ENCODE measurements at regions not wholly inside any gene's neighbourhood (a gene's known extent, or its start where the extent isn't known, plus 50 kb on each side); places are given as distances from the start of the nearest gene placed in this dataset.

- intact Hi-C loops (cut with DNase I) = no loop called here
- H3K9me3 ChIP-seq = no peaks in the 10 kb centered on the region
- H3K4me3 ChIP-seq = no peak overlapping the region
- TF ChIP-seq CTCF (IDR thresholded peaks at IDR 0.05) (no peak), POLR2AphosphoS5 (IDR thresholded peaks at IDR 0.05) (no peak), EP300 (IDR thresholded peaks at IDR 0.05) (no peak), POLR2A (IDR thresholded peaks at IDR 0.05; ENCODE audit: low read depth) (no peak)
- 94% methylated on average over 5 of the region's 5 CpGs for WGBS
- no peak overlapping the region for H3K27ac ChIP-seq (replicated peaks in 1 of 4)
- peaks cover 0 to 21% (median 11%) of the 10 kb centered on the region in 4 donors for H3K4me1 ChIP-seq
- no peaks in the 10 kb centered on the region for H3K27me3 ChIP-seq
- DNase-seq (ENCODE audit: extremely low spot score) = no peak
- no peaks in the 10 kb centered on the region for H3K36me3 ChIP-seq
Observed at GRCh38 chr5:97458851-97459250, 275.8 kb upstream of the RIOK2 start.

- WGBS = 100% methylated on average over 2 of the region's 10 CpGs
Observed at GRCh38 chr5:97471951-97472350, 288.9 kb upstream of the RIOK2 start.

GRCh38 chr5:97475847-97476246 lies 292.8 kb upstream of the RIOK2 start:
- TF ChIP-seq CTCF (IDR thresholded peaks at IDR 0.05) = no peak
- TF ChIP-seq POLR2A (IDR thresholded peaks at IDR 0.05; ENCODE audit: low read depth) = no peak
- TF ChIP-seq EP300 (IDR thresholded peaks at IDR 0.05) = no peak
- TF ChIP-seq POLR2AphosphoS5 (IDR thresholded peaks at IDR 0.05) = no peak
- Histone ChIP-seq H3K27me3 (no peaks in the 10 kb centered on the region), H3K27ac (replicated peaks in 1 of 4) (no peak overlapping the region), H3K4me3 (no peak overlapping the region), H3K4me1 (no peaks in the 10 kb centered on the region), H3K36me3 (no peaks in the 10 kb centered on the region), H3K9me3 (peaks cover 0 to 2% (median 0%) of the 10 kb centered on the region in 4 donors)
- 93% methylated on average over 3 of the region's 3 CpGs for WGBS
- DNase-seq (ENCODE audit: extremely low spot score) = no peak
- intact Hi-C loops (cut with DNase I) = no loop called here

More at GRCh38 chr5:97471951-97472350, 288.9 kb upstream of the RIOK2 start:
- Histone ChIP-seq H3K27ac (replicated peaks in 1 of 4) (no peak overlapping the region), H3K9me3 (peaks cover 0 to 18% (median 4%) of the 10 kb centered on the region in 4 donors), H3K4me1 (no peaks in the 10 kb centered on the region), H3K27me3 (no peaks in the 10 kb centered on the region), H3K36me3 (no peaks in the 10 kb centered on the region), H3K4me3 (no peak overlapping the region)
- intact Hi-C loops (cut with DNase I) = no loop called here
- DNase-seq (ENCODE audit: extremely low spot score) = no peak
- TF ChIP-seq POLR2AphosphoS5 (IDR thresholded peaks at IDR 0.05) (no peak), CTCF (IDR thresholded peaks at IDR 0.05) (no peak), POLR2A (IDR thresholded peaks at IDR 0.05; ENCODE audit: low read depth) (no peak)

- no peak overlapping the region for H3K27ac ChIP-seq (replicated peaks in 1 of 4)
- no peak for TF ChIP-seq EP300 (IDR thresholded peaks at IDR 0.05)
- no peak for TF ChIP-seq POLR2AphosphoS5 (IDR thresholded peaks at IDR 0.05)
- no peak for TF ChIP-seq CTCF (IDR thresholded peaks at IDR 0.05)
- no peak for TF ChIP-seq POLR2A (IDR thresholded peaks at IDR 0.05; ENCODE audit: low read depth)
- H3K4me1 ChIP-seq = no peaks in the 10 kb centered on the region
- no peaks in the 10 kb centered on the region for H3K9me3 ChIP-seq
- DNase-seq (ENCODE audit: extremely low spot score) = no peak
- WGBS = 84% methylated on average over 2 of the region's 2 CpGs
- H3K27me3 ChIP-seq = no peaks in the 10 kb centered on the region
- intact Hi-C loops (cut with DNase I) = no loop called here
- no peak overlapping the region for H3K4me3 ChIP-seq
- H3K36me3 ChIP-seq = no peaks in the 10 kb centered on the region
Observed at GRCh38 chr5:97476852-97477534, 293.9 kb upstream of the RIOK2 start.

GRCh38 chr5:97478483-97478882 lies 295.4 kb upstream of the RIOK2 start:
- intact Hi-C loops (cut with DNase I) = no loop called here

More at GRCh38 chr5:97478483-97478882, 295.4 kb upstream of the RIOK2 start:
- Histone ChIP-seq H3K27ac (replicated peaks in 1 of 4) (no peak overlapping the region), H3K9me3 (no peaks in the 10 kb centered on the region), H3K4me1 (no peaks in the 10 kb centered on the region), H3K27me3 (no peaks in the 10 kb centered on the region), H3K36me3 (no peaks in the 10 kb centered on the region), H3K4me3 (no peak overlapping the region)
- DNase-seq (ENCODE audit: extremely low spot score) = no peak
- TF ChIP-seq POLR2A (IDR thresholded peaks at IDR 0.05; ENCODE audit: low read depth) (no peak), EP300 (IDR thresholded peaks at IDR 0.05) (no peak), CTCF (IDR thresholded peaks at IDR 0.05) (no peak), POLR2AphosphoS5 (IDR thresholded peaks at IDR 0.05) (no peak)
